H9 (cell line): ENCODE measurements at regions not wholly inside any gene's neighbourhood (a gene's known extent, or its start where the extent isn't known, plus 50 kb on each side); places are given as distances from the start of the nearest gene placed in this dataset.

Source experiments
- DNase-seq: peaks from one replicate; pipeline ENCODE4 v3.0.0-alpha.2; 2017
- H2AFZ ChIP-seq: one replicate; pipeline ENCODE4 v1.6.1; 2013; ENCODE audit warnings: mild to moderate bottlenecking, low read length, control low read depth, moderate library complexity
- H2AK5ac ChIP-seq: 2 replicates; pipeline ENCODE4 v1.6.1; 2013; ENCODE audit warnings: low read length, control low read depth, mixed read lengths; ENCODE audit not compliant: insufficient read length
- H2BK120ac ChIP-seq: one replicate; pipeline ENCODE4 v1.6.1; 2013; ENCODE audit warnings: low read depth, mild to moderate bottlenecking, low read length, control low read depth, inconsistent platforms; ENCODE audit not compliant: poor library complexity, severe bottlenecking
- H2BK12ac ChIP-seq: 2 replicates; pipeline ENCODE4 v1.6.1; 2013; ENCODE audit warnings: low read length, control low read depth, mixed read lengths, low read depth; ENCODE audit not compliant: insufficient read length
- H2BK15ac ChIP-seq: 2 replicates; pipeline ENCODE4 v1.6.1; 2013; ENCODE audit warnings: low read depth, low read length, control low read depth
- H2BK20ac ChIP-seq: one replicate; pipeline ENCODE4 v1.6.1; 2013; ENCODE audit warnings: low read depth, mild to moderate bottlenecking, low read length, control low read depth, inconsistent platforms; ENCODE audit not compliant: poor library complexity, severe bottlenecking
- H2BK5ac ChIP-seq: 2 replicates; pipeline ENCODE4 v1.6.1; 2013; ENCODE audit warnings: low read length, control low read depth, mixed read lengths; ENCODE audit not compliant: insufficient read length
- H3K14ac ChIP-seq: 2 replicates; pipeline ENCODE4 v1.6.1; 2013; ENCODE audit warnings: low read length, control low read depth; ENCODE audit not compliant: insufficient read depth
- H3K18ac ChIP-seq: 2 replicates; pipeline ENCODE4 v1.6.1; 2013; ENCODE audit warnings: low read depth, mild to moderate bottlenecking, mixed read lengths, low read length, control low read depth; ENCODE audit not compliant: insufficient read length
- H3K23ac ChIP-seq: 2 replicates; pipeline ENCODE4 v1.6.1; 2013; ENCODE audit warnings: low read length, control low read depth, mixed read lengths, low read depth; ENCODE audit not compliant: insufficient read length
- H3K23me2 ChIP-seq: 2 replicates; pipeline ENCODE4 v1.6.1; 2013; ENCODE audit warnings: low read depth, mild to moderate bottlenecking, mixed read lengths, low read length, control low read depth; ENCODE audit not compliant: insufficient read length, poor library complexity, severe bottlenecking
- H3K27ac ChIP-seq: 2 replicates; pipeline ENCODE4 v1.5.1; 2013; ENCODE audit warnings: low read length, control low read depth, mixed read lengths, low read depth; ENCODE audit not compliant: insufficient read length
- H3K27me3 ChIP-seq: 2 replicates; pipeline ENCODE4 v1.6.1; 2013; ENCODE audit warnings: low read length, control low read depth, inconsistent platforms; ENCODE audit not compliant: insufficient read depth
- H3K4ac ChIP-seq: 2 replicates; pipeline ENCODE4 v1.6.1; 2013; ENCODE audit warnings: low read depth, mild to moderate bottlenecking, control low read depth, inconsistent platforms, low read length, moderate library complexity
- H3K4me1 ChIP-seq: 2 replicates; pipeline ENCODE4 v1.6.1; 2013; ENCODE audit warnings: low read length, control low read depth, inconsistent platforms; ENCODE audit not compliant: insufficient read depth
- H3K4me2 ChIP-seq: 2 replicates; pipeline ENCODE4 v1.6.1; 2013; ENCODE audit warnings: low read length, control low read depth, mixed read lengths; ENCODE audit not compliant: insufficient read length, insufficient read depth
- H3K56ac ChIP-seq: 2 replicates; pipeline ENCODE4 v1.6.1; 2013; ENCODE audit warnings: low read depth, mild to moderate bottlenecking, mixed read lengths, low read length, control low read depth; ENCODE audit not compliant: insufficient read length
- H3K79me1 ChIP-seq: 2 replicates; pipeline ENCODE4 v1.6.1; 2013; ENCODE audit warnings: low read depth, mild to moderate bottlenecking, moderate library complexity, low read length, control low read depth, inconsistent platforms; ENCODE audit not compliant: insufficient read depth, poor library complexity, severe bottlenecking
- H3K79me2 ChIP-seq: 2 replicates; pipeline ENCODE4 v1.6.1; 2013; ENCODE audit warnings: low read length, control low read depth, inconsistent platforms; ENCODE audit not compliant: insufficient read depth
- H3K9ac ChIP-seq: 2 replicates; pipeline ENCODE4 v1.6.1; 2013; ENCODE audit warnings: low read length, control low read depth, mixed read lengths; ENCODE audit not compliant: insufficient read length; ENCODE audit errors: extremely low read depth
- H3K9me3 ChIP-seq: one replicate; pipeline ENCODE4 v1.6.1; 2013; ENCODE audit warnings: low read depth, low read length, inconsistent platforms; ENCODE audit not compliant: control insufficient read depth
- H3T11ph ChIP-seq: one replicate; pipeline ENCODE4 v1.6.1; 2013; ENCODE audit warnings: mild to moderate bottlenecking, low read length, control low read depth, inconsistent platforms
- H4K20me1 ChIP-seq: one replicate; pipeline ENCODE4 v1.6.1; 2013; ENCODE audit not compliant: control insufficient read depth, insufficient read length, insufficient read depth
- H4K5ac ChIP-seq: 2 replicates; pipeline ENCODE4 v1.6.1; 2013; ENCODE audit warnings: low read depth, mild to moderate bottlenecking, mixed read lengths, low read length, control low read depth; ENCODE audit not compliant: insufficient read length
- H4K8ac ChIP-seq: replicated peaks from 2 replicates; pipeline ENCODE4 v1.6.1; 2013; ENCODE audit warnings: low read length, control low read depth, mixed read lengths, low read depth; ENCODE audit not compliant: insufficient read length
- H4K91ac ChIP-seq: 2 replicates; pipeline ENCODE4 v1.6.1; 2013; ENCODE audit warnings: low read depth, mild to moderate bottlenecking, moderate library complexity, mixed read lengths, low read length, control low read depth; ENCODE audit not compliant: insufficient read length
- H3K27ac Mint-ChIP-seq, 3 experiments: 2 replicates in 2 of 3; 3 replicates in 1 of 3; pipeline ENCODE4 v1.8.0; 2020 to 2021; ENCODE audit warnings: mixed read lengths in 3 of 3, mild to moderate bottlenecking in 1 of 3, moderate library complexity in 1 of 3
- H3K27me3 Mint-ChIP-seq: 2 replicates; pipeline ENCODE4 v1.8.0; 2021; ENCODE audit warnings: low read depth, mild to moderate bottlenecking, moderate library complexity, mixed read lengths
- H3K36me3 Mint-ChIP-seq, 3 experiments: 2 replicates in 2 of 3; 3 replicates in 1 of 3; pipeline ENCODE4 v1.8.0; 2020 to 2021; ENCODE audit warnings: low read depth in 3 of 3, mixed read lengths in 3 of 3; ENCODE audit not compliant: insufficient read depth in 1 of 3
- H3K4me1 Mint-ChIP-seq, 2 experiments: 2 replicates each; pipeline ENCODE4 v1.8.0; 2020; ENCODE audit warnings: mixed read lengths in 2 of 2
- H3K4me3 Mint-ChIP-seq, 2 experiments: 2 replicates in 1 of 2; 3 replicates in 1 of 2; pipeline ENCODE4 v1.8.0; 2020 to 2021; ENCODE audit warnings: mild to moderate bottlenecking in 2 of 2, mixed read lengths in 2 of 2, moderate library complexity in 1 of 2
- H3K9me3 Mint-ChIP-seq, 2 experiments: 2 replicates in 1 of 2; 3 replicates in 1 of 2; pipeline ENCODE4 v1.8.0; 2020; ENCODE audit warnings: mild to moderate bottlenecking in 2 of 2, mixed read lengths in 2 of 2, moderate library complexity in 1 of 2
- CTCF ChIP-seq: fragments of 200-600 bp; sonication (generic); conservative IDR thresholded peaks from 3 replicates; pipeline ENCODE4 v1.8.0; 2021; ENCODE audit warnings: antibody characterized with exemption, mild to moderate bottlenecking
- WGBS: extraction: QIAGEN DNeasy Blood & Tissue Kit; methylation state at CpG from one replicate; pipeline ENCODE4 v1.1.7; 2013; ENCODE audit warnings: missing lambda C conversion rate, low lambda C conversion rate, mixed read lengths; ENCODE audit not compliant: insufficient read length; ENCODE audit errors: extremely low coverage; 5-methylcytosine and 5-hydroxymethylcytosine counted together

DNA sequence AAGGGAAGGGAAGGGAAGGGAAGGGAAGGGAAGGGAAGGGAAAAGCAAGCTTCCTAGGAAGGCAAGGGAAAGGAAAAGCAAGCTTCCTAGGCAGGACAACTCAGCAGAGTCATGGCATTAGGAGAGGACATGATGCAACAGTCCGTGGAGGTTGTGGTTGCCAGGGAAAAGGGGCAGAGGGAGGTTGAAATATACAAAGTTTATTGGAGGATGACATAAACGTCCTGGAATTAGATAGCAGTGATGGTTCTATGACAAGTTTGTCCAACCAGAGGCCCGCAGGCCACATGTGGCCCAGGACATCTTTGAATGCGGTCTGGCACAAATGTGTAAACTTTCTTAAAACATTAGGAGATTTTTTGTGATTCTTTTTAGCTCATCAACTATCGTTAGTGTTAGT is 59.8 kb upstream of the OPN4 start:
- Histone ChIP-seq H2AFZ (no peak overlapping the region), H3K56ac (no peak overlapping the region), H3K4me1 (no peaks in the 10 kb centered on the region), H4K20me1 (no peaks in the 10 kb centered on the region), H3K9me3 (no peaks in the 10 kb centered on the region), H3K23ac (no peak overlapping the region), H4K5ac (no peak overlapping the region), H2BK15ac (no peak overlapping the region), H3K79me1 (no peaks in the 10 kb centered on the region), H3K79me2 (no peaks in the 10 kb centered on the region), H3K18ac (no peak overlapping the region), H3K4me2 (no peak overlapping the region), H4K91ac (no peak overlapping the region), H3K27me3 (no peaks in the 10 kb centered on the region), H2AK5ac (no peak overlapping the region), H3K23me2 (no peaks in the 10 kb centered on the region), H2BK5ac (no peak overlapping the region), H2BK120ac (no peak overlapping the region), H3K14ac (no peak overlapping the region), H2BK12ac (no peak overlapping the region), H3K9ac (no peak overlapping the region), H2BK20ac (no peak overlapping the region), H3T11ph (no peak overlapping the region), H4K8ac (no peak overlapping the region), H3K27ac (no peak overlapping the region), H3K4ac (no peak overlapping the region)
- Mint-ChIP-seq H3K4me1 (peaks cover under 1 to 6% of the 10 kb centered on the region in 2 experiments; a peak in 3 of 4 replicates), H3K9me3 (peaks cover 0 to 5% of the 10 kb centered on the region in 2 experiments; a peak in 3 of 5 replicates), H3K27ac (no peak overlapping the region), H3K27me3 (peaks cover 3% of the 10 kb centered on the region), H3K4me3 (no peak overlapping the region), H3K36me3 (0 out of 7 replicates have a peak, but pooled peaks cover 0 to 3% (median 0%) of the 10 kb centered on the region in 3 experiments)
- no peak for TF ChIP-seq CTCF
- DNase-seq = no peak
- no CpG with 5 or more reads among the region's 5 CpGs for WGBS
